NB4 (cell line): ENCODE measurements at regions not wholly inside any gene's neighbourhood (a gene's known extent, or its start where the extent isn't known, plus 50 kb on each side); places are given as distances from the start of the nearest gene placed in this dataset.
"Not testable (repeated sequence)": the region's sequence is repeated elsewhere in the genome, so short reads cannot be mapped to it uniquely, and the experiment has no call there.

Source experiments
- DNase-seq: peaks from one replicate; pipeline ENCODE4 v3.0.0; 2010; ENCODE audit warnings: low read depth
- H3K4me3 ChIP-seq: one replicate; pipeline ENCODE4 v1.5.1; 2011; ENCODE audit warnings: mild to moderate bottlenecking, low read depth, low read length, moderate library complexity
- CTCF ChIP-seq: IDR thresholded peaks from one replicate; pipeline ENCODE4 v1.5.1; 2012; ENCODE audit warnings: low read depth, low read length
- MAX ChIP-seq: IDR thresholded peaks from 2 replicates; pipeline ENCODE4 v1.6.1; 2011; ENCODE audit warnings: low read depth, low read length
- MYC ChIP-seq: IDR thresholded peaks from 2 replicates; pipeline ENCODE4 v1.6.1; 2011; ENCODE audit warnings: low read depth, low read length
- POLR2A ChIP-seq: IDR thresholded peaks from 2 replicates; pipeline ENCODE4 v1.6.1; 2011; ENCODE audit warnings: mild to moderate bottlenecking; ENCODE audit not compliant: insufficient read length; ENCODE audit errors: extremely low read depth

- no peak for TF ChIP-seq MYC
- TF ChIP-seq POLR2A = no peak
- TF ChIP-seq CTCF = no peak
- TF ChIP-seq MAX = no peak
- H3K4me3 ChIP-seq = no peak overlapping the region
- DNase-seq = no peak
These were observed 184.4 kb upstream of the THSD7A start for GRCh38 chr7:12016439-12016838.

GRCh38 chr7:12017046-12017445 is 185.0 kb upstream of the THSD7A start:
- no peak for TF ChIP-seq CTCF
- no peak overlapping the region for H3K4me3 ChIP-seq
- no peak for DNase-seq

- not testable (repeated sequence) for DNase-seq, H3K4me3 ChIP-seq
These were observed 189.1 kb upstream of the TMEM106B start for GRCh38 chr7:12022011-12022410.

- DNase-seq = no peak
- TF ChIP-seq POLR2A (no peak), MYC (no peak), MAX (no peak), CTCF (no peak)
- no peak overlapping the region for H3K4me3 ChIP-seq
These were observed 185.8 kb upstream of the TMEM106B start for GRCh38 chr7:12025246-12025645.

GRCh38 chr7:12028508-12028907 is 182.6 kb upstream of the TMEM106B start:
- no peak overlapping the region for H3K4me3 ChIP-seq
- TF ChIP-seq MAX (no peak), MYC (no peak), POLR2A (no peak), CTCF (no peak)
- no peak for DNase-seq

- no peak for TF ChIP-seq CTCF
- no peak for TF ChIP-seq POLR2A
- no peak for TF ChIP-seq MYC
- no peak for TF ChIP-seq MAX
- H3K4me3 ChIP-seq = no peak overlapping the region
- no peak for DNase-seq
These were observed 181.0 kb upstream of the TMEM106B start for GRCh38 chr7:12030116-12030515.

- TF ChIP-seq POLR2A (no peak), CTCF (no peak)
- DNase-seq = no peak
- no peak overlapping the region for H3K4me3 ChIP-seq
These were observed 179.9 kb upstream of the TMEM106B start for GRCh38 chr7:12031186-12031585.
